ENCODE measurements at regions not wholly inside any gene's neighbourhood (a gene's known extent, or its start where the extent isn't known, plus 50 kb on each side); places are given as distances from the start of the nearest gene placed in this dataset.

GRCh38 chr6:86474081-86474480 is 463.2 kb upstream of the HTR1E start:
- H3K27ac Mint-ChIP-seq, result no peak overlapping the region
- DNase-seq (no peak), ATAC-seq (ENCODE audit: low read depth) (no peak)
- CTCF ChIA-PET, result no interaction called here
- H3K4me3 ChIP-seq (ENCODE audit: control extremely low read depth in 1 of 5, extremely low read depth in 1 of 5, insufficient read depth in 1 of 5, low read depth in 2 of 5, low read length in 4 of 5), result no peak overlapping the region
- no peaks in the 10 kb centered on the region for H3K27me3 ChIP-seq (replicated peaks in 1 of 4; ENCODE audit: control extremely low read depth in 1 of 4, control insufficient read depth in 3 of 4, insufficient read depth in 4 of 4, low read length in 3 of 4)
- H3K9ac ChIP-seq (ENCODE audit: low read length), result no peak overlapping the region
- intact Hi-C loops (cut with micrococcal nuclease), result no loop called here
- H2AFZ ChIP-seq (ENCODE audit: insufficient read depth, low read depth, low read length, poor library complexity, severe bottlenecking), result no peak overlapping the region
- no peaks in the 10 kb centered on the region for H3K27me3 Mint-ChIP-seq
- H4K20me1 ChIP-seq (ENCODE audit: control insufficient read depth, insufficient read depth, low read length, poor library complexity, severe bottlenecking), result no peaks in the 10 kb centered on the region
- H3K27ac ChIP-seq (ENCODE audit: low read length in 2 of 2), result no peak overlapping the region
- no peak for TF ChIP-seq EZH2 (IDR thresholded peaks at IDR 0.05; ENCODE audit: borderline replicate concordance, insufficient read depth, low read depth, low read length, poor library complexity, severe bottlenecking)
- TF ChIP-seq CTCF (IDR thresholded peaks at IDR 0.05), result no peak
- H3K9me3 Mint-ChIP-seq (ENCODE audit: insufficient read depth), result peaks cover 2% of the 10 kb centered on the region
- H3K9me3 ChIP-seq (ENCODE audit: control extremely low read depth in 1 of 3, control insufficient read depth in 2 of 3, insufficient read depth in 1 of 3, low read length in 2 of 3), result peaks cover 0 to 7% (median 0%) of the 10 kb centered on the region in 3 donors
- POLR2A ChIA-PET, result no interaction called here
- 98% methylated on average over 6 of the region's 9 CpGs for WGBS (ENCODE audit: insufficient coverage)
- no peaks in the 10 kb centered on the region for H3K79me2 ChIP-seq (ENCODE audit: control insufficient read depth, insufficient read depth, low read length)
- H3K4me1 ChIP-seq (ENCODE audit: control insufficient read depth in 2 of 2, insufficient read depth in 2 of 2, low read length in 2 of 2), result no peaks in the 10 kb centered on the region
- H3K4me2 ChIP-seq (replicated peaks; ENCODE audit: low read depth, low read length, poor library complexity, severe bottlenecking), result no peak overlapping the region
- no peak overlapping the region for H3K4me3 Mint-ChIP-seq
- H3K4me1 Mint-ChIP-seq, result no peaks in the 10 kb centered on the region
- no peaks in the 10 kb centered on the region for H3K36me3 ChIP-seq (replicated peaks in 1 of 2; ENCODE audit: control extremely low read depth in 1 of 2, control insufficient read depth in 1 of 2, extremely low read depth in 1 of 2, insufficient read depth in 2 of 2, low read length in 1 of 2)

GRCh38 chr6:86471791-86472190 is 465.5 kb upstream of the HTR1E start:
- H4K20me1 ChIP-seq (ENCODE audit: control insufficient read depth, insufficient read depth, low read length, poor library complexity, severe bottlenecking), result no peaks in the 10 kb centered on the region
- no peaks in the 10 kb centered on the region for H3K36me3 ChIP-seq (replicated peaks in 1 of 2; ENCODE audit: control extremely low read depth in 1 of 2, control insufficient read depth in 1 of 2, extremely low read depth in 1 of 2, insufficient read depth in 2 of 2, low read length in 1 of 2)
- peaks cover 0 to 3% (median 0%) of the 10 kb centered on the region in 3 donors for H3K9me3 ChIP-seq (ENCODE audit: control extremely low read depth in 1 of 3, control insufficient read depth in 2 of 3, insufficient read depth in 1 of 3, low read length in 2 of 3)
- H3K4me1 ChIP-seq (ENCODE audit: control insufficient read depth in 2 of 2, insufficient read depth in 2 of 2, low read length in 2 of 2), result no peaks in the 10 kb centered on the region
- no peak for ATAC-seq (ENCODE audit: low read depth)
- Mint-ChIP-seq H3K27ac (no peak overlapping the region), H3K4me1 (no peaks in the 10 kb centered on the region), H3K4me3 (no peak overlapping the region), H3K9me3 (ENCODE audit: insufficient read depth) (peaks cover 2% of the 10 kb centered on the region), H3K27me3 (no peaks in the 10 kb centered on the region)
- ChIA-PET CTCF (no interaction called here), POLR2A (no interaction called here)
- WGBS (ENCODE audit: insufficient coverage), result 69% methylated on average over 2 of the region's 3 CpGs
- H2AFZ ChIP-seq (ENCODE audit: insufficient read depth, low read depth, low read length, poor library complexity, severe bottlenecking), result no peak overlapping the region
- no peak overlapping the region for H3K4me2 ChIP-seq (replicated peaks; ENCODE audit: low read depth, low read length, poor library complexity, severe bottlenecking)
- no peak overlapping the region for H3K9ac ChIP-seq (ENCODE audit: low read length)
- no peak for DNase-seq
- H3K4me3 ChIP-seq (ENCODE audit: control extremely low read depth in 1 of 5, extremely low read depth in 1 of 5, insufficient read depth in 1 of 5, low read depth in 2 of 5, low read length in 4 of 5), result no peak overlapping the region
- intact Hi-C loops (cut with micrococcal nuclease), result no loop called here
- H3K27ac ChIP-seq (ENCODE audit: low read length in 2 of 2), result no peak overlapping the region
- no peaks in the 10 kb centered on the region for H3K79me2 ChIP-seq (ENCODE audit: control insufficient read depth, insufficient read depth, low read length)
- no peaks in the 10 kb centered on the region for H3K27me3 ChIP-seq (replicated peaks in 1 of 4; ENCODE audit: control extremely low read depth in 1 of 4, control insufficient read depth in 3 of 4, insufficient read depth in 4 of 4, low read length in 3 of 4)
- no peak for TF ChIP-seq EZH2 (IDR thresholded peaks at IDR 0.05; ENCODE audit: borderline replicate concordance, insufficient read depth, low read depth, low read length, poor library complexity, severe bottlenecking)
- TF ChIP-seq CTCF (IDR thresholded peaks at IDR 0.05), result no peak
